ENCODE measurements at regions not wholly inside any gene's neighbourhood (a gene's known extent, or its start where the extent isn't known, plus 50 kb on each side); places are given as distances from the start of the nearest gene placed in this dataset.

- TF ChIP-seq SIN3A (IDR thresholded peaks at IDR 0.05; ENCODE audit: borderline replicate concordance, low read depth, low read length): no peak
- no peak for TF ChIP-seq GABPA (IDR thresholded peaks at IDR 0.05; ENCODE audit: low read depth)
- TF ChIP-seq FOSL2 (IDR thresholded peaks at IDR 0.05; ENCODE audit: borderline replicate concordance, low read depth): no peak
- TF ChIP-seq JUND (IDR thresholded peaks at IDR 0.05): no peak
Observed at GRCh38 chr5:101370181-101370580, 467.1 kb upstream of the ST8SIA4 start (continued).

- Histone ChIP-seq H4K20me1 (ENCODE audit: insufficient read depth) (no peaks in the 10 kb centered on the region), H3K36me3 (replicated peaks in 1 of 2; ENCODE audit: control insufficient read depth in 1 of 2, insufficient read depth in 2 of 2, low read length in 1 of 2) (no peaks in the 10 kb centered on the region), H3K4me3 (ENCODE audit: low read depth in 2 of 2, low read length in 1 of 2) (no peak overlapping the region), H3K4me2 (no peak overlapping the region; the same call in 1 of the 2 replicates), H3K9ac (no peak overlapping the region), H3F3A (replicated peaks; ENCODE audit: insufficient read depth) (no peaks in the 10 kb centered on the region), H3K9me3 (no peaks in the 10 kb centered on the region), H3K4me1 (ENCODE audit: control insufficient read depth in 1 of 2, insufficient read depth in 2 of 2, low read depth in 1 of 2, low read length in 1 of 2) (no peaks in the 10 kb centered on the region), H3K79me2 (ENCODE audit: insufficient read depth) (no peaks in the 10 kb centered on the region), H3K9me2 (no peaks in the 10 kb centered on the region), H3K27ac (ENCODE audit: low read depth in 2 of 2, low read length in 1 of 2) (no peak overlapping the region), H2AFZ (ENCODE audit: low read depth) (no peak overlapping the region), H3K27me3 (ENCODE audit: insufficient read depth) (no peaks in the 10 kb centered on the region)
- ChIA-PET CTCF (interaction anchor here (1.5 kb wide), 1 partner anchor 14 kb away, joined by 3 read pairs; no protein-coding TSS in a partner anchor), POLR2A (no interaction called here)
- WGBS (ENCODE audit: low lambda C conversion rate): 16% methylated on average over 4 of the region's 4 CpGs
- TF ChIP-seq FOXJ3 (CRISPR knock-in tag; IDR thresholded peaks at IDR 0.05) (no peak), SIN3A (IDR thresholded peaks at IDR 0.05; ENCODE audit: borderline replicate concordance, low read depth, low read length) (no peak), MXI1 (IDR thresholded peaks at IDR 0.05; ENCODE audit: low read depth, low read length) (no peak), CHD2 (IDR thresholded peaks at IDR 0.05; ENCODE audit: low read length, partially characterized antibody) (no peak), YY1 (IDR thresholded peaks at IDR 0.05; ENCODE audit: low read depth) (no peak), TEAD4 (IDR thresholded peaks at IDR 0.05; ENCODE audit: borderline replicate concordance, insufficient read depth) (no peak), PBX3 (IDR thresholded peaks at IDR 0.05) (no peak), FOXM1 (IDR thresholded peaks at IDR 0.05; ENCODE audit: low read depth) (no peak), RFX5 (IDR thresholded peaks at IDR 0.05; ENCODE audit: low read length) (no peak), RXRA (IDR thresholded peaks at IDR 0.05; ENCODE audit: borderline replicate concordance, low read depth) (no peak), EP300 (IDR thresholded peaks at IDR 0.05; ENCODE audit: borderline replicate concordance in 1 of 2, low read depth in 1 of 2, low read length in 1 of 2) (no peak), MAX (IDR thresholded peaks at IDR 0.05; ENCODE audit: low read depth) (no peak)
- no peak for DNase-seq
Observed at GRCh38 chr5:101364469-101364868, 461.4 kb upstream of the ST8SIA4 start.

GRCh38 chr5:101362067-101362466 is 459.0 kb upstream of the ST8SIA4 start:
- TF ChIP-seq NFIC (IDR thresholded peaks at IDR 0.05; ENCODE audit: borderline replicate concordance) (no peak), SMC3 (IDR thresholded peaks at IDR 0.05; ENCODE audit: low read depth, low read length) (no peak), FOXM1 (IDR thresholded peaks at IDR 0.05; ENCODE audit: low read depth) (no peak), NRF1 (IDR thresholded peaks at IDR 0.05; ENCODE audit: low read depth, low read length) (no peak), FOXJ3 (CRISPR knock-in tag; IDR thresholded peaks at IDR 0.05) (no peak), YY1 (IDR thresholded peaks at IDR 0.05; ENCODE audit: low read depth) (no peak), POLR2AphosphoS5 (IDR thresholded peaks at IDR 0.05; ENCODE audit: low read depth, low read length) (no peak), EP300 (IDR thresholded peaks at IDR 0.05; ENCODE audit: borderline replicate concordance in 1 of 2, low read depth in 1 of 2, low read length in 1 of 2) (no peak), RAD21 (IDR thresholded peaks at IDR 0.05; ENCODE audit: low read length) (no peak), TAF1 (IDR thresholded peaks at IDR 0.05; ENCODE audit: borderline replicate concordance, low read depth, low read length) (no peak), MXI1 (IDR thresholded peaks at IDR 0.05; ENCODE audit: low read depth, low read length) (no peak), SIN3A (IDR thresholded peaks at IDR 0.05; ENCODE audit: borderline replicate concordance, low read depth, low read length) (no peak), ELF1 (IDR thresholded peaks at IDR 0.05) (no peak)
- no peaks in the 10 kb centered on the region for H3K4me1 ChIP-seq (ENCODE audit: control insufficient read depth in 1 of 2, insufficient read depth in 2 of 2, low read depth in 1 of 2, low read length in 1 of 2)
- DNase-seq: no peak
- H4K20me1 ChIP-seq (ENCODE audit: insufficient read depth): no peaks in the 10 kb centered on the region
- no peak overlapping the region for H3K4me2 ChIP-seq
- no peaks in the 10 kb centered on the region for H3K79me2 ChIP-seq (ENCODE audit: insufficient read depth)
- H3K27me3 ChIP-seq (ENCODE audit: insufficient read depth): no peaks in the 10 kb centered on the region
- no peaks in the 10 kb centered on the region for H3K9me3 ChIP-seq
- H3K4me3 ChIP-seq (ENCODE audit: low read depth in 2 of 2, low read length in 1 of 2): no peak overlapping the region
- ChIA-PET CTCF (no interaction called here), POLR2A (no interaction called here)
- H3F3A ChIP-seq (replicated peaks; ENCODE audit: insufficient read depth): no peaks in the 10 kb centered on the region
- H2AFZ ChIP-seq (ENCODE audit: low read depth): no peak overlapping the region
- H3K27ac ChIP-seq (ENCODE audit: low read depth in 2 of 2, low read length in 1 of 2): no peak overlapping the region
- H3K9me2 ChIP-seq: no peaks in the 10 kb centered on the region
- H3K9ac ChIP-seq: no peak overlapping the region
- no peaks in the 10 kb centered on the region for H3K36me3 ChIP-seq (replicated peaks in 1 of 2; ENCODE audit: control insufficient read depth in 1 of 2, insufficient read depth in 2 of 2, low read length in 1 of 2)

All from SK-N-SH (cell line).